Dedifferentiated amniotic fluid mesenchymal stem cell (primary cell): ENCODE measurements at regions not wholly inside any gene's neighbourhood (a gene's known extent, or its start where the extent isn't known, plus 50 kb on each side); places are given as distances from the start of the nearest gene placed in this dataset.
"Not testable (repeated sequence)": the region's sequence is repeated elsewhere in the genome, so short reads cannot be mapped to it uniquely, and the experiment has no call there.

ENCODE experiments used
- DNase-seq: peaks from one replicate; pipeline ENCODE4 v3.0.0-alpha.2; 2016; ENCODE audit errors: extremely low spot score

DNA sequence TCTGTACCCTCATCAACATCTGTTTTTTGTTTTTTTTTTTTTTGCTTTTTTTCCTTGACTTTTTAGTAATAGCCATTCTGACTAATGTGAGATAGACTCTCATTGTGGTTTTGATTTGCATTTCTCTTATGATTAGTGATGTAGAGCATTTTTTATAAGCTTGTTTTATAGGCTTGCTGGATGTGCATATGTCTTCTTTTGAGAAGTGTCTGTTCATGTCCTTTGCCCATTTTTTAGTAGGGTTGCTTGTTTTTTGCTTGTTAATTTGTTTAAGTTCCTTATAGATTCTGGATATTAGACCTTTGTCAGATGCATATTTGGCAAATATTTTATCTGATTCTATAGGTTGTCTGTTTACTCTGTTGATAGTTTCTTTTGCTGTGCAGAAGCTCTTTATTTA is 53.5 kb upstream of the FAR1 start:
- not testable (repeated sequence) for DNase-seq

- no peak for DNase-seq
Observed at GRCh38 chr11:13608656-13609055, 59.8 kb upstream of the FAR1 start.

DNA sequence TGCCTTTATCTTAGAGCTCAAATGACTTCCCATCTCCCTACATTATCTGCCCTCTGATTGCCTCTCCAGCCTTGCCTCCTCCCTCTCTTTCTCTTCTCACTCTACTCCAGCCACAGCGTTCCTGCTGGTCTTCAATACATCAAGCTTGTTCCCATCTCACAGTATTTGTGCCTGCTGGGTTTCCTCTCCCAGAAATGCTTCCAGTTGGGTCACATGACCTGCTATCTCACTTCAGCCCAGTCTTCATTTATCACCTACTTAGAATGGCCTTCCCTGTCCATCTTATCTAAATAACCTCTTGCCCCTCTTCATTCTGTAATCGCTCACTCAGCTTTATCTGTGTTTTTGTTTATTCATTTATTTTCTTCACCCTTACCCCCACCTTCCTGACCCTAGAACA is 61.8 kb upstream of the FAR1 start:
- no peak for DNase-seq

GRCh38 chr11:13603661-13604060 is 64.8 kb upstream of the FAR1 start:
- no peak for DNase-seq

DNA sequence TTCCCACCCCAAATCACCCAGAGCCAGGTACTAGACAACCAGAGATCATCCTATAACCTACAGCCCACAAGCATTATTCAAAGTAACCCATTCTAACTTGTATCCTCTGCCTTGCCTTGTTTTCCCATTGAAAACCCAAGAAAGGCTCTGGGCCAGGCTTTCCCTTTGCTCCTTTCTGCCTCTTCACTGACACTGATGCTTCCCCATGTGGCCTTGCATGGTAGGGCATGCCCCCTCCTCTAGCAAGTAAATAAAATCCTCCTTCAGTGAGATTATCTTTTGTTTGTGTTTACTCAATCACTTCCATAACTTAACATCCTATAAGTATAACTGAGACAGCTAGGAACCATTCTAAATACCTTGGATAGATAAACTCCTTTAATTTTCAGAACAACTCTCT is 65.6 kb upstream of the FAR1 start:
- DNase-seq, result no peak

- DNase-seq, result no peak
Observed at GRCh38 chr11:13596611-13597326, 71.7 kb upstream of the FAR1 start.

GRCh38 chr11:13595166-13595565 is 73.3 kb upstream of the FAR1 start:
- peak; percentile 22 for DNase-seq

DNA sequence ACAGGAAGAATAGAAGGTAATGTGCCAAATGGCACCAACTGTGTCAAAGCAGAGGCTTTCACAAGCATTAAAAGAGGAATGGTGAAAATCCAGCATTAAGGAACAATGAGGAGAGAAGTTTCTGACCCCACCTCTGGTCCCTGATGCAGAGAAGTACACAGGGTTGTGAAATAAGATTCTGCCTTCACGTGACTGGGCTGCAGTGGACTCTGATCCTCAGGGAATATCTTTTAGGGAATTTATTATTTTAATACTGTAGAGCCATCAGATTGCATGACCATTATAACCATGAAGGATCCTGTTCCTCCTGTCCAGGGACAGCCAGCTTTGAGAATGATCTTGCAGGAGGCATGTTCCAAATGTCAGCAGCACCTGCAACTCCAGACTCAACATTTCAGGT is 74.4 kb upstream of the FAR1 start:
- no peak for DNase-seq

DNA sequence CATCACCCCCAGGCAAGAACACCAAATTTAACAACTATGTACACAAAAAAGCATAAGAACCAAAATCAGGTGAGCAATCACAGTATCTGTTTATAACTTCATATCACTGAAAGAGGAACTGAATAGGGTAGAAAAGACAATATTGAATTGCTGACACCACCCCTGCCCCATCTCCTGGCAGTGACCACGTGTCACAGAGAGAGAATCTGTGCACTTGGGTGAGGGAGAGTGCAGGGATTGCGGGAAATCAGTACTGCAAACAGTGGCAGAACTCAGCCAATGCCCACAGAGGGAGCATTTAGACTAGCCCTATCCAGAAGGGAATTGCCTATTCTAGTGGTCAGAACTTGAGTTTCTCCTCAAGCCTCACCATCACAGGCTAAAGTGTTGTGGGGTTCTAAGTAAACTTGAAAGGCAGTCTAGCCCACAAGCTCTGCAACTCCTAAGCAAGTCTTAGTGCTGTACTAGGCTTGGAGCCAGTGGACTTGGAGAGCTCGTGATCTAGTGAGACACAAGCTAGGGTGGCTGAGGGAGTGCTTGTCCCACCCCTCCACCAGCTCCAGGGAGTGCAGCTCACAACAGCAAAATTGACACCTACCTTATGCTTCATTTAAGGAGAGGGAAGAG is 82.8 kb upstream of the PTH start:
- DNase-seq, result no peak

DNA sequence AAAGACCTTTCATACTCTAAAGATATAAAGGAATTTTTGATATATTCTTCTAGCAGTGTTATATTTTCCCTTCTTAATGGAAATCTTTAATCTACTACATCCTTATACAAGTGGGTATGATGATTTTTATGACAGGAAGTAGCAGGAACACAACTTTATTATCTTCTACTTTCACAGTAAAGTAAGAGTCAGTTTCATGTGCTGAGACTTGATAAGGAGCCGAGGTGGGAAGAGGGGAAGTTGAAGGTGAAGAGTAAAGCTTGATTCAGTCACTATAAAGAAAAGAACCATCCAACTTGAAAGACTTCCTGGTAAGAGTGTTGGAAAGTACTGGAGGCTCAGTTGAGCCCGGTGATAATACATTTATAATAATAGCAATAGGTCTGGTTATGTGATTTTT is 82.1 kb upstream of the PTH start:
- DNase-seq, result no peak

GRCh38 chr11:13576995-13577394 is 81.2 kb upstream of the PTH start:
- no peak for DNase-seq

DNA sequence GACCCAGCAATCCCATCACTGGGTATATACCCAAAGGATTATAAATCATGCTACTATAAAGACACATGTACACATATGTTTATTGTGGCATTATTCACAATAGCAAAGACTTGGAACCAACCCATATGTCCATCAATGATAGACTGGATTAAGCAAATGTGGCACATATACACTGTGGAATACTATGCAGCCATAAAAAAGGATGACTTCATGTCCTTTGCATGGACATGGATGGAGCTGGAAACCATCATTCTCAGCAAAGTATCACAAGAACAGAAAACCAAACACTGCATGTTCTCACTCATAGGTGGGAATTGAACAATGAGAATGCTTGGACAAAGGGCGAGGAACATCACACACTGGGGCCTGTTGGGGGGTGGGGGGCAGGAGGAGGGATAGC is 79.6 kb upstream of the PTH start:
- DNase-seq, result not testable (repeated sequence)

DNA sequence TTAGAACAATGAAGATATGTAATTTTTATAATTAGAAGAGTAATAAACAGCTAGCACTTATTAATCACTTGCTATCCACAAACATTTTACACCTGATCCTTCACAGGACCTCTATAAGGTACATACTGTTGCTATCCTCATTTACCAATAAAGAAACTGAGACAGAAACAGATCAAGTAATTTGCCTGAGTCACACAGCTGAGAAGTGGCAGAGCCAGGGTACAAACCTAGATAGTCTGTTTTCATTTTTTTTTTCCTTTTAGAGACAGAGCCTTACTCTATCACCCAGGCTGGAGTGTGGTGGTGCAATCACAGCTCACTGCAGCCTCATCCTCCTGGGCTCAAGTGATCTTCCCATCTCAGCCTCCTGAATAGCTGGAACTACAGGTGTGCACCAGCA is 71.8 kb upstream of the PTH start:
- no peak for DNase-seq

DNA sequence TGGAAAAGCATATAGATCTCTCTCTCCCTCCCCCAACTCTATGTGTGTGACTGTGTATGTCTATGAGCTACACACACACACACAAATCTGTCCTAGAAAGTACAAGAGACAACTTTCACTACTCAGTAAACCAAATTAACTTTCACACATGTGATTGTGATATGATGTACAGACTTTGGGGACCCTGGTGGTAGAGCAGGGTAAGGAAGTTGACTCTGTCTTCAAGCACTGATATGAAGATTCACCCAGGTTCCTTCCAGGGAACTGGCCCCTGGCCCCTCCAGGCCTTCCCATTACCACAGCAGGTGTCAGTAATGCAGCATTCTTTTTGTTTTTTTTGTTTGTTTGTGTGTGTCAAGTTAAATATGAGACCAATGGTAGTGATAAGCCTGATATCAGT is 66.1 kb upstream of the PTH start:
- no peak for DNase-seq

DNA sequence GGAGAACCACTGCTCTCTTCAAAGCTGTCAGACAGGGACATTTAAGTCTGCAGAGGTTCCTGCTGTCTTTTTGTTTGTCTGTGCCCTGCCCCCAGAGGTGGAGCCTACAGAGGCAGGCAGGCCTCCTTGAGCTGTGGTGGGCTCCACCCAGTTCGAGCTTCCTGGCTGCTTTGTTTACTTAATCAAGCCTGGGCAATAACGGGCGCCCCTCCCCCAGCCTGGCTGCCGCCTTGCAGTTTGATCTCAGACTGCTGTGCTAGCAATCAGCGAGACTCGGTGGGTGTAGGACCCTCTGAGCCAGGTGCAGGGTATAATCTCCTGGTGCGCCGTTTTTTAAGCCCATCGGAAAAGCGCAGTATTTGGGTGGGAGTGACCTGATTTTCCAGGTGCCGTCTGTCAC is 64.5 kb upstream of the PTH start:
- DNase-seq, result not testable (repeated sequence)

DNA sequence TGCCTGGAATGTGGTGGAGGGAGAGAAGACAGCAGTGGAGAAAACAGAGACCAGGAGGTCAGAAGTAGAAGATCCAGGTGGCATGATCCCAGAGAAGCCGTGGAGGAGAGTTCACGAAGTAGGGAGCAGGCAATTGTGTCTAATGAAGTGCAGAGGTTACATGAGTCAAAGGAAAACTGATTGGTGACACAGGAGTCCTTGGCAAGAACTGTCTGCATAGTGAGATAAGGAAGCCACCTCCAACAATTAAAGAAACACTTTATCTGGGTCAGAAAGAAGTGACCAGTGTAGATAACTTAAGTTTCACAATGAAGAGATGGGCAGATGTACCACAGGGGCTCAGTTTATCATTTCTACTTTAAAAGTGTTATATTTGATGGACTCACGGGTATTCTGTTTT is 57.0 kb upstream of the PTH start:
- DNase-seq, result no peak

GRCh38 chr11:13551834-13552233 is 56.0 kb upstream of the PTH start:
- no peak for DNase-seq

DNA sequence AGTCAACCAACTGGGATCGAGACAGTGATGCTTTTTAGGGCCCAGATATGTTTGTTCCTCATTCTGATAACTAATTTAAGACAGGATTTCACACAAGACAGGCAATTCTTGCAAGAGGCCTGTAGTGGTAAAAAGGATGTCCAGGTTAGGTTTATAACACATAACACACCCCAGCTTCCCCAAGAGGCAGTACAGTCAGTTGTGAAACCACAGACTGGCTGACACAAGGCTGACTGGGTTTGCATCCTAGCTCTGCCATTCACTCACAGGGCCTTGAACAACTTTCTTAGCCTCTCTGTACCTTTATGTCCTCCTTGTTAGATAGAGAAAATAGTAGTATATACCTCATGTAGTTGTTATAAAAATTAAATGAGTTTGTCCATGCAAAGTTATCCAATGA is 55.0 kb upstream of the PTH start:
- no peak for DNase-seq

- not testable (repeated sequence) for DNase-seq
Observed at GRCh38 chr11:13546092-13546491, 50.3 kb upstream of the PTH start.
